Activated naive CD8-positive, alpha-beta T cell treated with anti-CD3 and anti-CD28 coated beads for 36 hours (primary cell): ENCODE measurements at regions not wholly inside any gene's neighbourhood (a gene's known extent, or its start where the extent isn't known, plus 50 kb on each side); places are given as distances from the start of the nearest gene placed in this dataset.

Experiments
- DNase-seq: peaks from one replicate; pipeline ENCODE4 v3.0.0; 2021
- H3K27ac Mint-ChIP-seq: one replicate; pipeline ENCODE4 v1.8.0; 2022; ENCODE audit warnings: mild to moderate bottlenecking, moderate library complexity, mixed read lengths
- H3K27me3 Mint-ChIP-seq: one replicate; pipeline ENCODE4 v1.8.0; 2022; ENCODE audit warnings: mild to moderate bottlenecking, mixed read lengths
- H3K36me3 Mint-ChIP-seq: one replicate; pipeline ENCODE4 v1.8.0; 2021; ENCODE audit warnings: mild to moderate bottlenecking, mixed read lengths
- H3K4me1 Mint-ChIP-seq: one replicate; pipeline ENCODE4 v1.8.0; 2021; ENCODE audit warnings: mixed read lengths
- H3K4me3 Mint-ChIP-seq: one replicate; pipeline ENCODE4 v1.8.0; 2022; ENCODE audit warnings: mild to moderate bottlenecking, moderate library complexity, mixed read lengths
- H3K9me3 Mint-ChIP-seq: one replicate; pipeline ENCODE4 v1.8.0; 2022; ENCODE audit warnings: mixed read lengths

- Mint-ChIP-seq H3K4me1 (no peaks in the 10 kb centered on the region), H3K36me3 (no peaks in the 10 kb centered on the region), H3K27me3 (no peaks in the 10 kb centered on the region), H3K4me3 (no peak overlapping the region), H3K27ac (no peak overlapping the region), H3K9me3 (peaks cover 12% of the 10 kb centered on the region)
- no peak for DNase-seq
These were observed 1389.2 kb upstream of the NUDT12 start for GRCh38 chr5:104951829-104952228.

GRCh38 chr5:104947076-104947475, 1384.5 kb upstream of the NUDT12 start:
- H3K4me1 Mint-ChIP-seq: no peaks in the 10 kb centered on the region
- no peaks in the 10 kb centered on the region for H3K27me3 Mint-ChIP-seq
- DNase-seq: no peak
- peaks cover 15% of the 10 kb centered on the region for H3K9me3 Mint-ChIP-seq
- no peak overlapping the region for H3K27ac Mint-ChIP-seq
- no peak overlapping the region for H3K4me3 Mint-ChIP-seq
- H3K36me3 Mint-ChIP-seq: no peaks in the 10 kb centered on the region

GRCh38 chr5:104942735-104943134, 1380.1 kb upstream of the NUDT12 start:
- Mint-ChIP-seq H3K4me3 (no peak overlapping the region), H3K27me3 (no peaks in the 10 kb centered on the region)

GRCh38 chr5:104941030-104941645, 1378.5 kb upstream of the NUDT12 start:
- Mint-ChIP-seq H3K36me3 (no peaks in the 10 kb centered on the region), H3K4me1 (no peaks in the 10 kb centered on the region), H3K9me3 (peaks cover 4% of the 10 kb centered on the region), H3K4me3 (no peak overlapping the region), H3K27ac (no peak overlapping the region), H3K27me3 (no peaks in the 10 kb centered on the region)
- DNase-seq: no peak

More at GRCh38 chr5:104942735-104943134, 1380.1 kb upstream of the NUDT12 start:
- H3K4me1 Mint-ChIP-seq: no peaks in the 10 kb centered on the region
- no peak for DNase-seq
- no peaks in the 10 kb centered on the region for H3K36me3 Mint-ChIP-seq
- peaks cover 3% of the 10 kb centered on the region for H3K9me3 Mint-ChIP-seq
- H3K27ac Mint-ChIP-seq: no peak overlapping the region

GRCh38 chr5:104937598-104937997, 1375.0 kb upstream of the NUDT12 start:
- Mint-ChIP-seq H3K4me3 (no peak overlapping the region), H3K27me3 (no peaks in the 10 kb centered on the region), H3K4me1 (no peaks in the 10 kb centered on the region), H3K27ac (no peak overlapping the region), H3K36me3 (no peaks in the 10 kb centered on the region), H3K9me3 (peaks cover 7% of the 10 kb centered on the region)
- DNase-seq: no peak

GRCh38 chr5:104932431-104932830, 1369.8 kb upstream of the NUDT12 start:
- no peak overlapping the region for H3K27ac Mint-ChIP-seq
- H3K4me3 Mint-ChIP-seq: no peak overlapping the region
- DNase-seq: no peak
- no peaks in the 10 kb centered on the region for H3K36me3 Mint-ChIP-seq
- H3K4me1 Mint-ChIP-seq: no peaks in the 10 kb centered on the region
- peaks cover 5% of the 10 kb centered on the region for H3K9me3 Mint-ChIP-seq
- no peaks in the 10 kb centered on the region for H3K27me3 Mint-ChIP-seq

- H3K9me3 Mint-ChIP-seq: peaks cover 7% of the 10 kb centered on the region
- H3K27me3 Mint-ChIP-seq: no peaks in the 10 kb centered on the region
- no peak overlapping the region for H3K27ac Mint-ChIP-seq
- no peaks in the 10 kb centered on the region for H3K4me1 Mint-ChIP-seq
- no peak overlapping the region for H3K4me3 Mint-ChIP-seq
- no peak for DNase-seq
- H3K36me3 Mint-ChIP-seq: no peaks in the 10 kb centered on the region
These were observed 1366.4 kb upstream of the NUDT12 start for GRCh38 chr5:104928906-104929520.

GRCh38 chr5:104915226-104915625, 1352.6 kb upstream of the NUDT12 start:
- no peak for DNase-seq
- no peak overlapping the region for H3K27ac Mint-ChIP-seq
- no peak overlapping the region for H3K4me3 Mint-ChIP-seq
- H3K9me3 Mint-ChIP-seq: no peaks in the 10 kb centered on the region
- H3K4me1 Mint-ChIP-seq: no peaks in the 10 kb centered on the region
- no peaks in the 10 kb centered on the region for H3K27me3 Mint-ChIP-seq
- H3K36me3 Mint-ChIP-seq: no peaks in the 10 kb centered on the region

- H3K27ac Mint-ChIP-seq: no peak overlapping the region
- no peaks in the 10 kb centered on the region for H3K36me3 Mint-ChIP-seq
- no peaks in the 10 kb centered on the region for H3K27me3 Mint-ChIP-seq
These were observed 1352.0 kb upstream of the NUDT12 start for GRCh38 chr5:104914536-104915070.

GRCh38 chr5:104913841-104914281, 1351.3 kb upstream of the NUDT12 start:
- no peak overlapping the region for H3K4me3 Mint-ChIP-seq
- no peaks in the 10 kb centered on the region for H3K36me3 Mint-ChIP-seq
- DNase-seq: no peak
- H3K27ac Mint-ChIP-seq: no peak overlapping the region
- H3K9me3 Mint-ChIP-seq: no peaks in the 10 kb centered on the region
- H3K27me3 Mint-ChIP-seq: no peaks in the 10 kb centered on the region
- no peaks in the 10 kb centered on the region for H3K4me1 Mint-ChIP-seq

More at GRCh38 chr5:104914536-104915070, 1352.0 kb upstream of the NUDT12 start:
- Mint-ChIP-seq H3K4me1 (no peaks in the 10 kb centered on the region), H3K4me3 (no peak overlapping the region), H3K9me3 (no peaks in the 10 kb centered on the region)
- DNase-seq: no peak

- no peak for DNase-seq
- no peaks in the 10 kb centered on the region for H3K36me3 Mint-ChIP-seq
- no peak overlapping the region for H3K27ac Mint-ChIP-seq
- H3K9me3 Mint-ChIP-seq: no peaks in the 10 kb centered on the region
- H3K27me3 Mint-ChIP-seq: no peaks in the 10 kb centered on the region
- H3K4me3 Mint-ChIP-seq: no peak overlapping the region
- H3K4me1 Mint-ChIP-seq: no peaks in the 10 kb centered on the region
These were observed 1347.2 kb upstream of the NUDT12 start for GRCh38 chr5:104909803-104910202.

- no peaks in the 10 kb centered on the region for H3K9me3 Mint-ChIP-seq
- H3K27ac Mint-ChIP-seq: no peak overlapping the region
- no peaks in the 10 kb centered on the region for H3K4me1 Mint-ChIP-seq
- no peaks in the 10 kb centered on the region for H3K27me3 Mint-ChIP-seq
- H3K36me3 Mint-ChIP-seq: no peaks in the 10 kb centered on the region
- H3K4me3 Mint-ChIP-seq: no peak overlapping the region
- DNase-seq: no peak
These were observed 1342.0 kb upstream of the NUDT12 start for GRCh38 chr5:104904561-104904960.

GRCh38 chr5:104903941-104904340, 1341.4 kb upstream of the NUDT12 start:
- no peak overlapping the region for H3K27ac Mint-ChIP-seq
- no peak overlapping the region for H3K4me3 Mint-ChIP-seq
- H3K9me3 Mint-ChIP-seq: no peaks in the 10 kb centered on the region
- DNase-seq: no peak
- no peaks in the 10 kb centered on the region for H3K4me1 Mint-ChIP-seq
- H3K27me3 Mint-ChIP-seq: no peaks in the 10 kb centered on the region
- no peaks in the 10 kb centered on the region for H3K36me3 Mint-ChIP-seq

GRCh38 chr5:104891596-104891995, 1329.0 kb upstream of the NUDT12 start:
- Mint-ChIP-seq H3K36me3 (no peaks in the 10 kb centered on the region), H3K4me1 (no peaks in the 10 kb centered on the region), H3K27ac (no peak overlapping the region), H3K4me3 (no peak overlapping the region), H3K27me3 (no peaks in the 10 kb centered on the region), H3K9me3 (peaks cover 2% of the 10 kb centered on the region)
- DNase-seq: no peak

- H3K27ac Mint-ChIP-seq: no peak overlapping the region
- H3K27me3 Mint-ChIP-seq: no peaks in the 10 kb centered on the region
These were observed 1328.2 kb upstream of the NUDT12 start for GRCh38 chr5:104890767-104891166.

GRCh38 chr5:104859437-104859836, 1296.8 kb upstream of the NUDT12 start:
- H3K9me3 Mint-ChIP-seq: peaks cover 5% of the 10 kb centered on the region
- H3K4me1 Mint-ChIP-seq: no peaks in the 10 kb centered on the region
- no peak overlapping the region for H3K4me3 Mint-ChIP-seq

More at GRCh38 chr5:104890767-104891166, 1328.2 kb upstream of the NUDT12 start:
- H3K4me3 Mint-ChIP-seq: no peak overlapping the region
- H3K9me3 Mint-ChIP-seq: peaks cover 2% of the 10 kb centered on the region
- no peak for DNase-seq
- no peaks in the 10 kb centered on the region for H3K4me1 Mint-ChIP-seq
- H3K36me3 Mint-ChIP-seq: no peaks in the 10 kb centered on the region

More at GRCh38 chr5:104859437-104859836, 1296.8 kb upstream of the NUDT12 start:
- Mint-ChIP-seq H3K36me3 (no peaks in the 10 kb centered on the region), H3K27me3 (no peaks in the 10 kb centered on the region), H3K27ac (no peak overlapping the region)
- no peak for DNase-seq
